SU-DHL-6 (cell line): ENCODE measurements at regions not wholly inside any gene's neighbourhood (a gene's known extent, or its start where the extent isn't known, plus 50 kb on each side); places are given as distances from the start of the nearest gene placed in this dataset.
"Not testable (repeated sequence)": the region's sequence is repeated elsewhere in the genome, so short reads cannot be mapped to it uniquely, and the experiment has no call there.

Source experiments
- H2AFZ ChIP-seq: fragments of 200-600 bp; sonication (generic); 2 replicates; pipeline ENCODE4 v1.6.1; 2014; ENCODE audit warnings: low read depth, mild to moderate bottlenecking, moderate library complexity, mixed read lengths, antibody characterized with exemption, low read length; ENCODE audit not compliant: severe bottlenecking
- H3F3A ChIP-seq: fragments of 200-600 bp; shearing (Covaris generic); 2 replicates; pipeline ENCODE4 v1.6.0; 2016; ENCODE audit warnings: antibody characterized with exemption, mild to moderate bottlenecking; ENCODE audit not compliant: insufficient read depth
- H3K27ac ChIP-seq: fragments of 200-600 bp; sonication (generic); 2 replicates; pipeline ENCODE4 v1.5.1; 2016; ENCODE audit warnings: low read depth, mild to moderate bottlenecking, low read length, moderate library complexity, mixed read lengths
- H3K27me3 ChIP-seq: fragments of 200-600 bp; sonication (generic), shearing (Covaris generic); 2 replicates; pipeline ENCODE4 v1.6.0; 2014; ENCODE audit warnings: mild to moderate bottlenecking, low read length
- H3K36me3 ChIP-seq: fragments of 200-600 bp; sonication (generic); 2 replicates; pipeline ENCODE4 v1.6.1; 2014; ENCODE audit warnings: mild to moderate bottlenecking, low read length, mixed read lengths
- H3K4me2 ChIP-seq: fragments of 300-600, 200-600 bp; shearing (Covaris generic), sonication (generic); 2 replicates; pipeline ENCODE4 v1.6.0; 2014; ENCODE audit warnings: low read length, low read depth, mild to moderate bottlenecking; ENCODE audit not compliant: poor library complexity, severe bottlenecking
- H3K4me3 ChIP-seq: fragments of 200-600 bp; sonication (generic); 2 replicates; pipeline ENCODE4 v1.5.1; 2014; ENCODE audit warnings: antibody characterized with exemption, low read length, mild to moderate bottlenecking, mixed read lengths; ENCODE audit not compliant: insufficient read depth, poor library complexity, severe bottlenecking
- H3K79me2 ChIP-seq: fragments of 200-600 bp; sonication (generic); 2 replicates; pipeline ENCODE4 v1.6.1; 2014; ENCODE audit warnings: mild to moderate bottlenecking, low read length, moderate library complexity; ENCODE audit not compliant: insufficient read depth
- H3K9ac ChIP-seq: fragments of 200-600 bp; sonication (generic); 2 replicates; pipeline ENCODE4 v1.7.0; 2014; ENCODE audit warnings: mild to moderate bottlenecking, low read length
- H3K9me2 ChIP-seq: fragments of 200-600 bp; sonication (generic); replicated peaks from 2 replicates; pipeline ENCODE4 v1.6.1; 2014; ENCODE audit warnings: low read length; ENCODE audit not compliant: insufficient read depth
- H3K9me3 ChIP-seq: fragments of 200-600 bp; sonication (generic); 2 replicates; pipeline ENCODE4 v1.6.1; 2014; ENCODE audit warnings: low read length, mixed read lengths; ENCODE audit not compliant: insufficient read depth
- H4K20me1 ChIP-seq: fragments of 200-600 bp; sonication (generic); 2 replicates; pipeline ENCODE4 v1.6.1; 2014; ENCODE audit warnings: low read depth, mild to moderate bottlenecking, antibody characterized with exemption, low read length, moderate library complexity, mixed read lengths
- EZH2phosphoT487 ChIP-seq: fragments of 200-600 bp; sonication (generic), shearing (Covaris generic); conservative IDR thresholded peaks from 2 replicates; pipeline ENCODE4 v1.6.1; 2018; ENCODE audit warnings: mild to moderate bottlenecking, antibody characterized with exemption, low read length, moderate library complexity, mixed read lengths
- TF ChIP-seq, protein P1 (sequence below): fragments of 200-600 bp; sonication (generic); IDR thresholded peaks from one replicate; pipeline ENCODE4 v1.5.1; 2017; ENCODE audit warnings: antibody characterized with exemption, mild to moderate bottlenecking, low read length, moderate library complexity; ENCODE audit not compliant: insufficient read depth, poor library complexity, severe bottlenecking

DNA sequence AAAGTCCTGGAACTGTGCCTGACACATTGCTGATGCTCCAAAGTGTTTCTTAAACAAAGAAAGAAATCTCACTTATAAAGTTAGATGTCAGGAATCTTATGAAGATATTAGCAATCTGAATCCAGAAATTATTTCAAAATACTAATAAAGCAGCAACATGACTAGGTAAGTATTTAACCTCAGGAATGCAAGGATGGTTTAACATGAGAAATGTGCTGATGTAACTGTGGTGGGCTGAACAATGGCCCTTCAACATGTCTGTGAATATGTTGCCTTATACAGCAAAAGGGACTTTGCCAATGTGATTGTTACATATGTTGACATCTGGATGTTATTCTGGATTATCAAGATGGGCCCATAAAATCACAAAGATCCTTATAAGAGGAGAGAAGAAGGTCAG is 87.1 kb downstream of the TEX36 start:
- Histone ChIP-seq H3K9me2 (no peaks in the 10 kb centered on the region), H3K9me3 (no peaks in the 10 kb centered on the region), H4K20me1 (no peaks in the 10 kb centered on the region), H3F3A (no peaks in the 10 kb centered on the region), H3K9ac (no peak overlapping the region), H3K4me3 (no peak overlapping the region), H2AFZ (no peak overlapping the region), H3K4me2 (no peak overlapping the region), H3K79me2 (no peaks in the 10 kb centered on the region), H3K27ac (no peak overlapping the region), H3K36me3 (no peaks in the 10 kb centered on the region), H3K27me3 (no peaks in the 10 kb centered on the region)
- TF ChIP-seq, protein P1, sequence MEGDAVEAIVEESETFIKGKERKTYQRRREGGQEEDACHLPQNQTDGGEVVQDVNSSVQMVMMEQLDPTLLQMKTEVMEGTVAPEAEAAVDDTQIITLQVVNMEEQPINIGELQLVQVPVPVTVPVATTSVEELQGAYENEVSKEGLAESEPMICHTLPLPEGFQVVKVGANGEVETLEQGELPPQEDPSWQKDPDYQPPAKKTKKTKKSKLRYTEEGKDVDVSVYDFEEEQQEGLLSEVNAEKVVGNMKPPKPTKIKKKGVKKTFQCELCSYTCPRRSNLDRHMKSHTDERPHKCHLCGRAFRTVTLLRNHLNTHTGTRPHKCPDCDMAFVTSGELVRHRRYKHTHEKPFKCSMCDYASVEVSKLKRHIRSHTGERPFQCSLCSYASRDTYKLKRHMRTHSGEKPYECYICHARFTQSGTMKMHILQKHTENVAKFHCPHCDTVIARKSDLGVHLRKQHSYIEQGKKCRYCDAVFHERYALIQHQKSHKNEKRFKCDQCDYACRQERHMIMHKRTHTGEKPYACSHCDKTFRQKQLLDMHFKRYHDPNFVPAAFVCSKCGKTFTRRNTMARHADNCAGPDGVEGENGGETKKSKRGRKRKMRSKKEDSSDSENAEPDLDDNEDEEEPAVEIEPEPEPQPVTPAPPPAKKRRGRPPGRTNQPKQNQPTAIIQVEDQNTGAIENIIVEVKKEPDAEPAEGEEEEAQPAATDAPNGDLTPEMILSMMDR = no peak
- TF ChIP-seq EZH2phosphoT487 = no peak

GRCh38 chr10:125593644-125594043 is 89.3 kb downstream of the TEX36 start:
- Histone ChIP-seq H3K36me3 (no peaks in the 10 kb centered on the region), H2AFZ (no peak overlapping the region), H3K9me3 (no peaks in the 10 kb centered on the region), H3K27me3 (no peaks in the 10 kb centered on the region), H3K9me2 (no peaks in the 10 kb centered on the region), H4K20me1 (no peaks in the 10 kb centered on the region), H3K4me2 (no peak overlapping the region), H3K4me3 (no peak overlapping the region), H3K79me2 (no peaks in the 10 kb centered on the region), H3F3A (no peaks in the 10 kb centered on the region), H3K27ac (no peak overlapping the region), H3K9ac (no peak overlapping the region)
- TF ChIP-seq, protein P1 = no peak
- no peak for TF ChIP-seq EZH2phosphoT487

GRCh38 chr10:125592897-125593296 is 90.1 kb downstream of the TEX36 start:
- TF ChIP-seq, protein P1 = no peak
- no peak for TF ChIP-seq EZH2phosphoT487
- no peaks in the 10 kb centered on the region for H4K20me1 ChIP-seq
- no peak overlapping the region for H2AFZ ChIP-seq
- H3K4me2 ChIP-seq = no peak overlapping the region
- H3K36me3 ChIP-seq = no peaks in the 10 kb centered on the region
- H3F3A ChIP-seq = no peaks in the 10 kb centered on the region
- no peaks in the 10 kb centered on the region for H3K9me3 ChIP-seq
- no peaks in the 10 kb centered on the region for H3K27me3 ChIP-seq
- H3K9me2 ChIP-seq = no peaks in the 10 kb centered on the region
- H3K9ac ChIP-seq = no peak overlapping the region
- H3K4me3 ChIP-seq = no peak overlapping the region
- H3K79me2 ChIP-seq = no peaks in the 10 kb centered on the region
- H3K27ac ChIP-seq = no peak overlapping the region

- no peak overlapping the region for H3K27ac ChIP-seq
- no peak for TF ChIP-seq EZH2phosphoT487
- TF ChIP-seq, protein P1 = no peak
Observed at GRCh38 chr10:125591886-125592285, 91.1 kb downstream of the TEX36 start.

DNA sequence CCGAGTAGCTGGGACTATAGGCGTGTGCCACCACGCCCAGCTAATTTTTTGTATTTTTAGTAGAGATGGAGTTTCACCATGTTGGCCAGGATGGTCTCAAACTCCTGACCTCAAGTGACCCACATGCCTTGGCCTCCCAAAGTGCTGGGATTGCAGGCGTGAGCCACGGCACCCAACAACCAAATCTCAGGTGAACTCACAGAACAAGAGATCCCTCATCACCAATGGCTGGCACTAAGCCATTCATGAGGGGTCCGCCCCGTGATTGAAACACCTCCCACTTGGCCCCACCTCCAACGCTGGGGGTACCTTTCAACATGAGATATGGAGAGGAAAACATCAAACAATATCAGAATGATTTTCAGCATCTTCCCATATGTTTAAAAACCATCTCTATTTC is 94.2 kb downstream of the TEX36 start:
- not testable (repeated sequence) for H3K4me2 ChIP-seq, H3K27me3 ChIP-seq, H3K79me2 ChIP-seq, H3K9ac ChIP-seq, H3K27ac ChIP-seq, H3K9me2 ChIP-seq, H3K36me3 ChIP-seq, H4K20me1 ChIP-seq, H3K4me3 ChIP-seq, H3F3A ChIP-seq, H2AFZ ChIP-seq, H3K9me3 ChIP-seq

More at GRCh38 chr10:125591886-125592285, 91.1 kb downstream of the TEX36 start:
- Histone ChIP-seq H3K9me3 (no peaks in the 10 kb centered on the region), H3K36me3 (no peaks in the 10 kb centered on the region), H4K20me1 (no peaks in the 10 kb centered on the region), H3K4me3 (no peak overlapping the region), H3K27me3 (no peaks in the 10 kb centered on the region), H3F3A (no peaks in the 10 kb centered on the region), H3K9me2 (no peaks in the 10 kb centered on the region), H2AFZ (no peak overlapping the region), H3K4me2 (no peak overlapping the region), H3K79me2 (no peaks in the 10 kb centered on the region), H3K9ac (no peak overlapping the region)
